SU-DHL-6 (cell line): ENCODE measurements at regions not wholly inside any gene's neighbourhood (a gene's known extent, or its start where the extent isn't known, plus 50 kb on each side); places are given as distances from the start of the nearest gene placed in this dataset.

Source experiments
- H2AFZ ChIP-seq: fragments of 200-600 bp; sonication (generic); 2 replicates; pipeline ENCODE4 v1.6.1; 2014; ENCODE audit warnings: low read depth, mild to moderate bottlenecking, moderate library complexity, mixed read lengths, antibody characterized with exemption, low read length; ENCODE audit not compliant: severe bottlenecking
- H3F3A ChIP-seq: fragments of 200-600 bp; shearing (Covaris generic); 2 replicates; pipeline ENCODE4 v1.6.0; 2016; ENCODE audit warnings: antibody characterized with exemption, mild to moderate bottlenecking; ENCODE audit not compliant: insufficient read depth
- H3K27ac ChIP-seq: fragments of 200-600 bp; sonication (generic); 2 replicates; pipeline ENCODE4 v1.5.1; 2016; ENCODE audit warnings: low read depth, mild to moderate bottlenecking, low read length, moderate library complexity, mixed read lengths
- H3K27me3 ChIP-seq: fragments of 200-600 bp; sonication (generic), shearing (Covaris generic); 2 replicates; pipeline ENCODE4 v1.6.0; 2014; ENCODE audit warnings: mild to moderate bottlenecking, low read length
- H3K36me3 ChIP-seq: fragments of 200-600 bp; sonication (generic); 2 replicates; pipeline ENCODE4 v1.6.1; 2014; ENCODE audit warnings: mild to moderate bottlenecking, low read length, mixed read lengths
- H3K4me2 ChIP-seq: fragments of 300-600, 200-600 bp; shearing (Covaris generic), sonication (generic); 2 replicates; pipeline ENCODE4 v1.6.0; 2014; ENCODE audit warnings: low read length, low read depth, mild to moderate bottlenecking; ENCODE audit not compliant: poor library complexity, severe bottlenecking
- H3K4me3 ChIP-seq: fragments of 200-600 bp; sonication (generic); 2 replicates; pipeline ENCODE4 v1.5.1; 2014; ENCODE audit warnings: antibody characterized with exemption, low read length, mild to moderate bottlenecking, mixed read lengths; ENCODE audit not compliant: insufficient read depth, poor library complexity, severe bottlenecking
- H3K79me2 ChIP-seq: fragments of 200-600 bp; sonication (generic); 2 replicates; pipeline ENCODE4 v1.6.1; 2014; ENCODE audit warnings: mild to moderate bottlenecking, low read length, moderate library complexity; ENCODE audit not compliant: insufficient read depth
- H3K9ac ChIP-seq: fragments of 200-600 bp; sonication (generic); 2 replicates; pipeline ENCODE4 v1.7.0; 2014; ENCODE audit warnings: mild to moderate bottlenecking, low read length
- H3K9me2 ChIP-seq: fragments of 200-600 bp; sonication (generic); replicated peaks from 2 replicates; pipeline ENCODE4 v1.6.1; 2014; ENCODE audit warnings: low read length; ENCODE audit not compliant: insufficient read depth
- H3K9me3 ChIP-seq: fragments of 200-600 bp; sonication (generic); 2 replicates; pipeline ENCODE4 v1.6.1; 2014; ENCODE audit warnings: low read length, mixed read lengths; ENCODE audit not compliant: insufficient read depth
- H4K20me1 ChIP-seq: fragments of 200-600 bp; sonication (generic); 2 replicates; pipeline ENCODE4 v1.6.1; 2014; ENCODE audit warnings: low read depth, mild to moderate bottlenecking, antibody characterized with exemption, low read length, moderate library complexity, mixed read lengths
- CTCF ChIP-seq: fragments of 200-600 bp; sonication (generic); IDR thresholded peaks from one replicate; pipeline ENCODE4 v1.5.1; 2017; ENCODE audit warnings: antibody characterized with exemption, mild to moderate bottlenecking, low read length, moderate library complexity; ENCODE audit not compliant: insufficient read depth, poor library complexity, severe bottlenecking
- EZH2phosphoT487 ChIP-seq: fragments of 200-600 bp; sonication (generic), shearing (Covaris generic); conservative IDR thresholded peaks from 2 replicates; pipeline ENCODE4 v1.6.1; 2018; ENCODE audit warnings: mild to moderate bottlenecking, antibody characterized with exemption, low read length, moderate library complexity, mixed read lengths

DNA sequence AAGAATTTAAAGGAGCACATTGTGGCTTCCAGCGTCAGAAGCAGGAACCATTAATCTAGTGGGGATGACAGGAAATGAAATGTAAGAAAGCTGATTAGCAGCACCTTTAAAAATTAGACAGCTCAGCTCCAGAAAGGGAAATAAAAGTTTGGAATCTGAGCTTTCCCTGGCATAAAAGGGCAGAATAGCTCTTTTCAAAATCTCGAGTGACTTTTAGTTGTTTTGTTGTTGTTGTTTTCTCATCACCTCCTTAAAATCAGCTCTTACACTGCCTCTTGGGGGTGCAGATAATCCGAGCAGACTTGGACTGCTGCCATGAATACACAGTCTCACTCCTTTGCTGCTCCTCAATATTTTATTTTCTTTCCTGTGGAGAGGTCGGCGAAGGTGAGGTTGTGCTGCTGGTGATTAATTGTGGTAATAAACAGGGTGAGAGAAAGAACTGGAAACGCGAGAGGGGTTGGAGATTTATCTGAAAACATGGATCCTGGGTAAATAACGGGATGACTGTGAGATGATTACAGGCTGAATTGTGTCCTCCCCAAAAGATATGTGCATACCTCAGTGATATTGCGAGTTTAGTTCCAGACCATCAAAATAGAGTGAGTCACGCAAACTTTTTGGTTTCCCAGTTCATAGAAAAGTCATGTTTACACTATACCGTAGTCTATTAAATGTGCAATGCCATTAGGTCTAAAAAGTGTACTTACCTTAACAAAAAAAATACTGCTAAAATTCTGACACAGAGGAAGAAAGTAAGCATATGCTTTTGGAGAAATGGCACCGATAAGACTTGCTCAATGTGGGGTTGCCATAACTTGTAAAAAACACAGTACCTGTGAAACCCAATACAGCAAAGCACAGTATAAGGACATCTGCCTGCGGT, 787.7 kb downstream of the UQCRFS1 start:
- H3K27me3 ChIP-seq, result no peaks in the 10 kb centered on the region

GRCh38 chr19:28424662-28425045, 788.3 kb downstream of the UQCRFS1 start:
- H3K36me3 ChIP-seq, result no peaks in the 10 kb centered on the region
- no peaks in the 10 kb centered on the region for H4K20me1 ChIP-seq
- H3K9ac ChIP-seq, result no peak overlapping the region
- no peak overlapping the region for H2AFZ ChIP-seq
- no peaks in the 10 kb centered on the region for H3K79me2 ChIP-seq
- H3F3A ChIP-seq, result peaks cover 4% of the 10 kb centered on the region
- no peak overlapping the region for H3K27ac ChIP-seq
- no peak overlapping the region for H3K4me3 ChIP-seq
- H3K27me3 ChIP-seq, result no peaks in the 10 kb centered on the region
- no peaks in the 10 kb centered on the region for H3K9me2 ChIP-seq
- H3K9me3 ChIP-seq, result no peaks in the 10 kb centered on the region
- TF ChIP-seq EZH2phosphoT487, result no peak
- TF ChIP-seq CTCF, result no peak
- H3K4me2 ChIP-seq, result peak overlapping the region; percentile 11

More for the DNA sequence above, 787.7 kb downstream of the UQCRFS1 start:
- Histone ChIP-seq H3F3A (peaks cover 9% of the 10 kb centered on the region), H3K4me3 (no peak overlapping the region), H3K4me2 (peak overlapping the region; percentile 11), H3K79me2 (no peaks in the 10 kb centered on the region), H3K27ac (no peak overlapping the region), H3K36me3 (no peaks in the 10 kb centered on the region), H3K9me2 (no peaks in the 10 kb centered on the region), H4K20me1 (no peaks in the 10 kb centered on the region), H3K9me3 (no peaks in the 10 kb centered on the region), H3K9ac (no peak overlapping the region), H2AFZ (no peak overlapping the region)
- TF ChIP-seq EZH2phosphoT487, result no peak
- TF ChIP-seq CTCF, result no peak

- no peak for TF ChIP-seq EZH2phosphoT487
- no peak for TF ChIP-seq CTCF
- no peaks in the 10 kb centered on the region for H3K27me3 ChIP-seq
- no peak overlapping the region for H3K27ac ChIP-seq
Observed at GRCh38 chr19:28424077-28424476, 788.9 kb downstream of the UQCRFS1 start.

More at GRCh38 chr19:28424077-28424476, 788.9 kb downstream of the UQCRFS1 start:
- no peak overlapping the region for H2AFZ ChIP-seq
- no peaks in the 10 kb centered on the region for H4K20me1 ChIP-seq
- H3K36me3 ChIP-seq, result no peaks in the 10 kb centered on the region
- no peaks in the 10 kb centered on the region for H3K79me2 ChIP-seq
- no peak overlapping the region for H3K4me3 ChIP-seq
- no peaks in the 10 kb centered on the region for H3F3A ChIP-seq
- no peak overlapping the region for H3K4me2 ChIP-seq
- no peak overlapping the region for H3K9ac ChIP-seq
- H3K9me2 ChIP-seq, result no peaks in the 10 kb centered on the region
- H3K9me3 ChIP-seq, result no peaks in the 10 kb centered on the region
